ENCODE measurements at regions not wholly inside any gene's neighbourhood (a gene's known extent, or its start where the extent isn't known, plus 50 kb on each side); places are given as distances from the start of the nearest gene placed in this dataset.

- no peak for DNase-seq (ENCODE audit: low read depth)
Measured at GRCh38 chr6:4008324-4009047, 70.5 kb downstream of the FAM217A start.

GRCh38 chr6:4009486-4009885, 69.5 kb downstream of the FAM217A start:
- no peak for DNase-seq (ENCODE audit: low read depth)

- no peak for DNase-seq (ENCODE audit: low read depth)
Measured at GRCh38 chr6:4010048-4010447, 68.9 kb downstream of the FAM217A start.

- no peak for DNase-seq (ENCODE audit: low read depth)
Measured at GRCh38 chr6:4010689-4011090, 68.2 kb downstream of the FAM217A start.

- no peak for DNase-seq (ENCODE audit: low read depth)
Measured at GRCh38 chr6:4012826-4013225, 66.1 kb downstream of the FAM217A start.

- no peak for DNase-seq (ENCODE audit: low read depth)
Measured at GRCh38 chr6:4017058-4017739, 61.7 kb downstream of the FAM217A start.

GRCh38 chr6:4017834-4018170, 61.1 kb downstream of the FAM217A start:
- no peak for DNase-seq (ENCODE audit: low read depth)

GRCh38 chr6:4018171-4018923, 60.6 kb downstream of the FAM217A start:
- peak; percentile 93 for DNase-seq (ENCODE audit: low read depth)

Measured in stimulated activated CD8-positive, alpha-beta memory T cell treated with anti-CD3 and anti-CD28 coated beads, Interleukin-7, amount 100 ng/mL, for 24 hours (primary cell).